Adrenal gland (tissue), 5 donors: ENCODE measurements at regions not wholly inside any gene's neighbourhood (a gene's known extent, or its start where the extent isn't known, plus 50 kb on each side); places are given as distances from the start of the nearest gene placed in this dataset.

ENCODE experiments used
- CTCF ChIP-seq, 6 experiments: fragments of 450-650 bp in 4 of 6; fragments of 200-600 bp in 2 of 6; sonication (generic) in 1 of 6; IDR thresholded peaks; 1 replicate in 5 of 6; 2 replicates in 1 of 6; pipeline versions ENCODE4 v1.5.1 to v1.8.0; 2016 to 2021; ENCODE audit warnings: antibody characterized with exemption in 6 of 6, mild to moderate bottlenecking in 2 of 6, moderate library complexity in 1 of 6
- POLR2A ChIP-seq, 2 donors: fragments of 450-650 bp; IDR thresholded peaks; one replicate each; pipeline ENCODE4 v1.6.1; 2017; ENCODE audit warnings: antibody characterized with exemption in 2 of 2, mild to moderate bottlenecking in 2 of 2, moderate library complexity in 1 of 2
- donor health status: DM: no; HTN: no; CAD: no.

GRCh38 chr12:92614502-92614901 lies 88.3 kb upstream of the PLEKHG7 start:
- no peak for TF ChIP-seq CTCF (IDR thresholded peaks at IDR 0.05)
- TF ChIP-seq POLR2A (IDR thresholded peaks at IDR 0.05), result no peak
